T-helper 1 cell (primary cell): ENCODE measurements at regions not wholly inside any gene's neighbourhood (a gene's known extent, or its start where the extent isn't known, plus 50 kb on each side); places are given as distances from the start of the nearest gene placed in this dataset.

ENCODE experiments used
- DNase-seq, 5 donors: peaks; one replicate each; pipeline ENCODE4 v3.0.0-alpha.2; 2012 to 2020

DNA sequence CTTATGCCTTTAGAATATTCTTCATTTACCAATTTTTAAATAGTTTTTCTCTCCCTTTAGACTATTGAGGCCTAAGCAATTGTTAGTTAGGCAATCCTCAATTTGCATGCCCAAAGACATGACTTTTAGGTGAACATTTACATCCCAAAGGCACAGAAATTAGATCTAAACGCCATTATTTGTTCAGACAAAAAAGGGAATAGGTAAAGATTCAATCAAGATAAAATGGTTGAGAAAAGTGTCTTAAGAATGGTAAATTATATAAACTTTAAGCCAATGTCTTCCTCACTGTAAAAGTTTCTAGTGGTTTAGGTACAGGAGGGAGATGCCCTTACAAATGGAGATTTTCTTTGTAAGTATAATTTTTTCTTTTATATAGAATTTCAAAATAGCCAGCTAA is 50.2 kb upstream of the MME start:
- no peak for DNase-seq

DNA sequence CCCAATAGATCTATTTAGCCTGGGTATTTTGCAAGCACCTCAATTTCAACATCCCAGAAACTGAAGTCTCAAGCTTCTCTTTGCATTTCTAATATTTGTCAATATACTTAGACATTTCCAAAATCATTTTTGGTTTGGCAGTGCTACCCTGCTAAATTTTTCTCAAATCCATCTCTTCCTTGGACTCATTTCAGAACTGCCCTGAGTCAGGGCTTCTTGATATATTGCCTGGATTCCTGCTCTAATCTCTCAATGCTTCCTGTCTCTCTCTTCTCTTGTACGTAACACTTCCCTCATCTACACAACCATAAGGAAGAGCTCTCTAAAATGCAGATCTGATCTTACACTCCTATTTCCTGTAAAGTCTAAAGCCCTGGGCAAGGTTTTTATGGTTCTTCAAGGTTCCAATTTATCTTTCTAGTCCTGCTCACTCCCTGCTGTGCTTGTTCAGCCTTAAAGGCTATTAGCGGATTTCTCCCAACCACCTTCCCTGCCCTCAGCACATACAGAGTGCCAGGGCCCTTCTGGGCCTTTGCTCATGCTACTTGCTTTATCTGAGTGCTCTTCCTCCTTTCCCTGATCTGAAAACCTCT is 53.0 kb upstream of the MME start:
- no peak for DNase-seq

DNA sequence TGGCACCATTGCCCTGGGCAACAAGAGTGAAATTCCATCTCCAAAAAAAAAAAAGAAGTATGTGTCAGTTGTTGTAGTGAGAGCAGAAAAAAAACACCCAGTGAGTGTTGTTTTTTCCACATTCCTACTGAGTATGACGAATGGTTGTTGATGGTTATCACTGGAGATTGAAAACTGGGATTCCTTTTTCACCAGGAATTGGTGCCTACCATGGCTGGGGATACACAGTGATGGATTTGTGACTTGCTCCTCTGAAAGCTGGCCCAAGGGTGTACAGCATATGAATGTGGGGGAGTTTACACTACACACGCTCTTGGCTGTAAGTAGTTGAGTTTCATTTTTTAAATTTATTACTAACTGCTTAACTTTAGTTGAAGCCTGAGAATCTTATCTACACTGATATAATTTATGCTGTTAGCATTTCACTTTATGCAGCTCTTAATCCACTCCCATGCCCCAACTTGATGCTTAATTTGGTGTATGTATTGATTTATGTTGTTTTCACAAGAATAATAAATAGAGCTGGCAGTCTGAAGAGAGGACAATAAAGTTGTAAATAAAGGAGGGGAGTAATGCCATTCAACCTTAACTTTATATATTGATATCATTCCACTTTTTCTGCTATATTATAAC is 56.0 kb upstream of the MME start:
- no peak for DNase-seq

DNA sequence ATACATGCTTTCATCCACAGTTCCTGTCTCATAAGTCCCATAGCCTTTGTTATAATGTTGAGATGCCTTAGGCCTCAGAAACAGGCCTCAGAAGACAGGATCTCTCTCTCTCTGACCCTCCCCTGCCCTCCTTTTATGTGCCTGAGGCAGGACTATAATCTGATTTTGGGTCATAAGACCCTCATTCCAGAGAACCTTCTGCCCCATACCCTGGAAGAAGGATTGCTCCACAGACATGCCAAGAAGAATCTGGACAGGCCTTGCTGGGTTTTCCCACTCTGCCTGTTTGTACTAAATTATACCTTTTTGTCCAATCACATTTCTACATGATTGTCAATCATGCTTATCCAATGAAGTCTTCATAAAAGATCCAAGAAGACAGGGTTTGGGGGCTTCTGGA is 57.2 kb upstream of the MME start:
- DNase-seq: no peak

DNA sequence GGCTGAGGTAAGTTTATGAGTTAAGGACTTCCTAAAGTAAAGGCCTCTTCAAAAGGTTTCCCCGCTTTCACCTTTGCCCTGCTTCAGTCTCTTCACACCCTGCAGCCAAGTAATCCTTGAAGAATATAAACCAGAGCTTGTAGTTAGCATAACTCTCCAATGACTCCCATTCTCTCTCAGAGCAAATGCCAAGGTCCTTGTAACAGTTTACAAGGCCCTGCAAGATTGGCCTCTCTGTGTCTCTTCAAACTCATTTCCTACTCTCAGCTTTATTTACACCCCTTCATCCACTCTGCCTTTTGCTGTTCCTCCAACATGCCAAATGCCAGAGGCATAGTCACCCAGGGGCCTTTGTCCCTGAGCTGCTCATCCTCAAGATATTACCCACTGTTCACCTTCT is 60.5 kb upstream of the MME start:
- DNase-seq: no peak

DNA sequence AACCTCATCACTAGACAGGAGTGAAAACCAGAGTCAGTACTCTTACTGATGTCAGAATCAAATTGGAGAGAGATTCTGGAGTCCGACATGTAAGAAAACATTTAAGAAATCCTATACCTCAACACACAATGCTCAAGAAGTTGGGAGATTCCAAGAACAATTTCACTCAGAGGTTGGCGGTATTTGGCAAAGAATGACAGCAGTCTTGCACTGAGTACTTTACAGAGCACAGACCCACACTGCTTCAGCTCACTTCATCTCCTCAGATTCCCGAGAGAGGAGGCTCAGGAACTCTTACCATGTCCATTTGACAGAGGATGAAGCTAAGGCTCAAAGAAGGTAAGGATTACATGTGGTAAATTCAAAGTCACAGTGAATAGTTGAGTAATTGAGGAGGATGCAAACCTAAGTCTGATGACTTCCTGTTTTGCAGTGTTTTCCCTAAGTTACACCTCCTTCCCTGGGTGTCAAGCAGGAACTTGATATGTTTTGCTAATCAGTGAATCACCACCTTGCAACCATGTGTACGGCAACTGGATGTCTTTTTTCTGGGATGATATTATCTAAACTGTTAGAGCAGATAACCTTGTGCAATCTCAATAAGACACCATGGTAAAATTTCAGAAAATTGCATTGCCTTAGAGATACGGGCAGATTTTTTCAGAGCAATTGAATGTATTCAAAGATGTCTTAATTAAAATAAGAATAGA is 61.3 kb upstream of the MME start:
- DNase-seq: no peak

DNA sequence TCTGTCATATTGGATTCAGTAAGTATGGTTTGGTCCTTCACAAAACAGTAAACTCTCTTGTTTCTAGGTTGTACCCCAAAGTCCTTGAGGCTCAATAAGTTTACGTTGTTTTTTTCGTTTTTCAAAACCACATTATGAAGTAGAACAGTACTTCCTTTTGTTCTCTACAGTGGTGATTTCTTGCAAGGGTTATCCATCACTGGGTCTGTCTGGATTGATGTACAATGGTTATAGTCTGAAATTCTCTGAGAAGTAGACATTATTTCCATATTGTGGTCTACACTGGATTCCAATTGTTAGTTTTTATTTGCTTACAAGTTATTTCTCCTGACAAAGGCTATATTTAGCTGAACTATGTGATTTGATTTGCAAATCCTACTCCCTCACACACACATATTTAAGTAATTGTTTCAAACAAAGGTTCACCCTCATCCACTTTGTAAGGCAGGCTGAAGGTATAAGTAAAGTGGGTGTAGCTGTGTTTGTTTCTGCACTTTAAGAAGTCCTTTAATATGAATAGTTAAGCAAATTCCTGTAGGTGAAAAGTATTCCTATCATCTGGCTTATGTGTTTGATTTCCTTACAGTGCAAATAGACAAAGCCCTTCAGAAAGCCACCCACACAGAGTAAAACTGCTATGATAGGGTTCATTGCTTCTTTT is 64.2 kb upstream of the MME start:
- DNase-seq: no peak

DNA sequence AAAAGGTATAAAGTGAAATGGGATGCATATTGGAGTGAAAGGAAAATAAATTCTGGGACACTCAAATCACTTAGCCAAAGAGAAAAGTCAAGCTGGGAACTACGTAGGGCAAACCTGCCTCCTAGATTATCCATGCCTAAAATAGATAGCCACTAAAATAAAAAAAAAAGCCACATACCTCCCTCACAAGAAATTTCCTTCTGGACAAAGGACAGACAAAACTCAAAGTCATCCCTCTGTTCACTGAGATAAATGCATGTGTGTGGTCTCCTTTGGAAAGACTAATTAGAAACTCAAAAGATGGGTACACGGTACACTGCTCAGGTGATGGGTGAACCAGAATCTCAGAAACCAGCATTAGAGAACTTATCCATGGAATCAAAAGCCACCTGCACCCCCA is 65.2 kb upstream of the MME start:
- DNase-seq: no peak

DNA sequence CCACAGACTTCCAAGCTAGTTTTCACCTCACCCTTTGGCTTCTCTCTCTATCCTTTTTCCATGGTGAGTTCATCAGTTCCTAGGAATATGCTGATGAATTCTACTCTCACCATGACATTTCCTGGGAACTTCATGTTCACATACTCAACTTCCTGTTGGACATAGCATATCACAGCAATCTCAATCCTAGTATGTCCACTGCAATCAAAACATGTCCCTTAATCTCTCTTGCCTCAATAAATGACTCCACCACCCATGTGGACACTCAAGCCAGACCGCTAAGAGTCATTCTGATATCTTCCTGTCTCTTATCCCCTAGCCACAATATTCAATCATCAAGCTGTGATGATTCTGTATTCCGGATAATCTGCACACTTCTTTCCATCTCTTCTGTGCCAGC is 66.7 kb upstream of the MME start:
- DNase-seq: no peak

DNA sequence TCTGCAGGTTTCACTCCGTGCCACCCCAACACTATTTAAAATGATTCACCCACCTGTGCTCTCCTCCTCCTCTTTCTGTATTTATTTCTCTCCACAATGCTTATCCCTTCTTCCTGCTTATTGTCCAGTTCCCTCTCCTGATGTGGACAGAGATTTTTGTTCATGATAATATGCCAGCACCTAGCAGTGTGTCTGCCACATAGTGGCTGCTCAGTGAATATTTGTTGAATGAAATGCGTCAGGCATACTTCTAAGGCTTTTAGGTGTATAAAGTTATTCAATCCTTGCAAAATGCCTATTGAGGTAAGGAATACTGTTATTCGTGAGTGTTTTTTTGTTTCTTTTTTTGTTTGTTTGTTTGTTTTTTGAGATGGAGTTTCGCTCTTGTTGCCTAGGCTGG is 67.5 kb upstream of the MME start:
- no peak for DNase-seq

DNA sequence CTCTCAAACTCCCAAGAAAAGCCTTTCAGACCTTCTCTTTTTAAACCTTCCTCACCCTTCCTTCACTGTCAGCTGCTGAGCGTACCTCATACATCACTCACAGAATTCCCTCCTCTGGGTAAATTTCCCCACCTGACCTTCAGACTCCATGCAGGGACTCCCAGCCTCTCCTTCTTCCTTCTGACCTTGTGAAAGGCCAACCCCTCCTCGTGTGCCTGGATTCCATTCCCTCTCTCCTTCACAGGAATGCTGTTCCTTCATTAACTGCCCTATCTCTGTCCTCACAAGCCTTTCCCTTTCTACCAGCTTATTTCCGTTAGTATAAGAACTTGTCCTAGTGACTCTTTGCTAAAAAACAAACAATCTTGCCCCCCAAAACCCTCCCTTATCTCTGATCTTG is 69.7 kb upstream of the MME start:
- DNase-seq: no peak

DNA sequence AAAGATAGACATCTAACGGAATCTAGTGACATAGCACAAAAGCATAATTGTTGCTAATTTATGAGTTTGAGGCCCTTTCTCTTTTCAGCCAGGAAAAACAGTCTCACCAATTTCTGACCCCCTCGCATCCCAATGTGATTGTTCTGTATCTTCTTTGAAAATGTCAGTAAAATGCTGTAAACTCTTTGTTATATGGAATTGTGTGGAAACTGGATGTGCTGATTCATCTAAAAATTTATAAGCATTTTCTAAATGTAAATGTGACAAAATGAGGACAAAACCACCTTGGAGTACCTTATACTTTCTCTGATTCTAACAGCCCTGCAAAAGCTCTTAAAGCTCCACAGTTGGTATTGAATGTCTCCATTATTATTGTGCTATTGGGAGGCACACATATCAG is 70.9 kb upstream of the MME start:
- DNase-seq: no peak

DNA sequence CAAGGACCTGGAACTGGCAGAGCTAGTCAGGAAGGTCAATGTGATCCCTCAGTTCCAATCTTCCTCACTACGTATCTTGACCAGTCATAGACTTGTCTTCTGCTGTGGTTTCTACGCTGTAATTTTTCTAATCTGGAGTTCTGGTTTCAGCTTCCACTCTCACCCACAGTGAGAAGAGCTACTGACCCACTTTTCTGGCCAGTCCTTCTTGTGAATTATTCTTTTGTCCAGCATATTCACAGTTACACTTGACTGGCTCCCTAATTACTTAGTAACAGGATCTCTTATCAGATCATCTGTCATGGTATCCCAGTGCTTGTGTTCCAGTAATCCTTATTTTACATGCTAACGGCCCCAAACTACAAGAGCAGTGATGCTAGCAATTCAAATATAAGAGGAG is 72.4 kb upstream of the MME start:
- no peak for DNase-seq

DNA sequence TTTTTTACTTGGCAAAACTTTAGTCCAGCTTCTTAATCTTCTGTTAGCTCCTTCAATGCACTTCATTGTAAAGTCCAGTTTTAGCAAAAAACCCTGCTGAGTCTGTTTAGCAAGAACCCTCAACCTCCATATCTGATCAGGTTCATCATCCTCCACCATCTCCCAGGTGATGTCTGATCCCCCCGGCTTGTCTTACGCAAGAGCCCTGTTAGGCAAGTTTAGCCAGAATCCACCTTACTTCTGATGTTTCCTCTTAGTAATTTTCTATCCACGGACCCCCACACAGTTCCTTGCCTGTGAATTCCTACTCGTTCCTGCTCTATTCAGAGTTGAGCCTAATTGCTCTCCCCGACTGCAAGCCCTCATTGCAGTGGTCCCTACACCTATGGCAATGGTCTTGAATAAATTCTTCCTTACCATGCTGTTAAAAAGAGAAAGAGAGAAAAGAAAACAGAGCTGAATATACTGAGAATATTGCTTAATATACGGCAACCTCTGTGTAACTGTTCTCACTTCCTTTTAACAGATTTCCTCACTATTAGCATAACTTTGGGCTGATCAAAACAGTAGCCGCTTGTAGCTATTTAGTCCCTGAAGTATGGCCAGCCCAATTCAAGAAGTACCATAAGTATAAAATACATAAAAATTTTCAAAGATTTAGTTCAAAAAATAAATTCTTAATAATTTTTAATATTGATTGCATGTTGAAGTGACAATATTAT is 78.7 kb upstream of the MME start:
- no peak for DNase-seq

DNA sequence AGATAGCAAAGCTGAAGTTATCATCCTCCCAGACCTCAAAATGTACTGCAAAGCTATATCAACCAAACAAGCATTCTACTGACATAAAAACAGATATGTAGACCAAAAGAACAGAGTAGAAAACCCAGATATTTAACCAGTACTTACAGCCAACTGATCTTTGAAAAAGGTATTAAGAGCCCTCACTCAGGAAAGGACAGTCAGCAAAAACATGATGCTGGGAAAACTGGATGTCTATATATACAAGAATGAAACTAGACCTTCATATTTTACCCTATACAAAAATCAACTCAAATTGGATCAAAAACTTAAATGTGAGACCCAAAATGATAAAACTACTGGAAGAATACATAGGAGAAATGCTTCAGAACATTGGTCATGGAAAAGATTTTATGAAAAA is 87.5 kb upstream of the MME start:
- no peak for DNase-seq

DNA sequence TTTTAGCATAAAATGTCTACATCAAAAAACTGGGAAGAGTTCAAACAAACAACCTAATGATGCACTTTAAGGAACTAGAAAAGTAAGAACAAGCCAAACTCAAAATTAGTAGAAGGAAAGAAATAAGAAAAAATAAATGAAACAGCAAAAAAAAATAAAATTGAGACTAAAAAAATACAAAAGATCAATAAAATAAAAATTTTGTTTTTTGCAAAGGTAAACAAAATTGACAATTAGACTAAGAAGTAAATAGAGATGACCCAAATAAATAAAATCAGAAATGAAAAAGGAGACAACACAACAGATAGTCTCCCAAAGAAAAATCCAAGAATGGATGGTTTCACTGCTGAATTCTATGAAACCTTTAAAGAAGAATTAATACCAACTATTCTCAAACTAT is 89.6 kb upstream of the MME start:
- no peak for DNase-seq

DNA sequence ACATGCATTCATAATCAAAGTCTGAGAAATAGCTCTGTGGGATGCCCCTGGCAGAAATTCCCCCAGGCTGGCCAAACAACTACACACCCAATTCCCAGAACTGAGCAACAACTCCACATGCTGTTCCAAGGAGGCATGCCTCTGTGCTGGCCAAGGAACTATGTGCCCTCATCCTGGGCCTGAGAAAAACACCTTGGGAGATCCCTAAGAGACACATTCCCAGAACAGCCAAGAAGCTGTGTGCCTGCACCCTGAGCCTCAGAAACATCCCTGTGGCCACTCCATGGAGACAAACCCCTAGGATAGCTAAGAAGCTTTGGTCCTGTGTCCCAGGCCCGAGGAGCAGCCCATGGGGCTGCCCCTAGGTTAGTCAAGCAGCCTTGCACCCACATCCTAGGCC is 92.3 kb upstream of the MME start:
- no peak for DNase-seq

DNA sequence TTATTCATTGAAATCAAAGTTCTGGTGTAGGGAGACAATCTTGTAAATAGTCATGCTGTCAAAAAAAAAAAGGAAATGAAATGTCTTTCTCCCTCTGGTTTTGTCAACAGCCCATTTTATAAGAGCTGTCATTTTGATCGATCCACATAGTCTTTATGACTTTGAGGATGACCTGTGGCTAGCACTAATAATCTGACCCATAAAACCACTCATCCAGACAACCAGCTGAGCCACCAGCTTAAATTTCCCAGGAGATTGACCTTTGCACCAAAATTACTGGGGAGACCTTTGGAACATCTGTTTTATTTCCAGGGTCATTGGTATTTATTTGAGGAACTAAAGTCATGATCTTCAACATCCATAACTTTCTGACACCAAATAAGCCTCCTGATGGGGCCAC is 98.5 kb upstream of the MME start:
- DNase-seq: no peak

DNA sequence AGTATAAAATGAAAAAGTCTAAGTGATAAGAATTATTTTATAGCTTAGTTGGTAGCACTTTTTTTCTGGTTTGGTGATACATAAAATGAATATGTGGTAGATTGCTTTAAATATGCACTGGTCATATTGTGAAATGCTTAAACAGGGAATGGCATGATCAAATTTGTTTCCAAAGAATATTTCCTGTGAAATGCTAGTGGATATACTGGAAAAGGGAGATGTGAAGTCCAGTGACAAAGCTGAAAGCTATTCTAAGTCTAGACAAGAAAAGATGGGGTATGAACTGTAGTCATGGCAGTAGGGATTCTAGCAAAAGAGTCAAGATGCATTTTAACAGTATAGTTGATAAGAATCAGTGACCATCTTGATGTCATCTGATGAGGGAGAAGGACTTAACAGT is 98.9 kb upstream of the MME start:
- no peak for DNase-seq

DNA sequence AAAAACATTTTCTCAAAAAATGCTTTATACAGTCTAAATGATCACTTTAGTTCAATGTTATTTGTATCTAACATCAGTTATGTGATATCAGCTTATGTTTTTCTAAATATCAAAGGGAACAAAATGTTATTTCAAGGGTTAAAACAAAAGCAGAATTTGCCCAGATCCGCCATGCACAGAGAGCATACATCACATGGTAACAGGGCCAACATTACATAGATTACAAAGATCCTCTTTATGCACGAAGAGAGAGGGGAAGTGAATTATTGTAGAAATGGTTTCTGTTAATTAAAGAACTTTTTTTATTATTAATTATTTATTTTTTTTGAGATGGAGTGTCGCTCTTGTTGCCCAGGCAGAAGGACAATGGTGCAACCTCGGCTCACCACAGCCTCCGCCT is 100.8 kb upstream of the MME start:
- DNase-seq: no peak

DNA sequence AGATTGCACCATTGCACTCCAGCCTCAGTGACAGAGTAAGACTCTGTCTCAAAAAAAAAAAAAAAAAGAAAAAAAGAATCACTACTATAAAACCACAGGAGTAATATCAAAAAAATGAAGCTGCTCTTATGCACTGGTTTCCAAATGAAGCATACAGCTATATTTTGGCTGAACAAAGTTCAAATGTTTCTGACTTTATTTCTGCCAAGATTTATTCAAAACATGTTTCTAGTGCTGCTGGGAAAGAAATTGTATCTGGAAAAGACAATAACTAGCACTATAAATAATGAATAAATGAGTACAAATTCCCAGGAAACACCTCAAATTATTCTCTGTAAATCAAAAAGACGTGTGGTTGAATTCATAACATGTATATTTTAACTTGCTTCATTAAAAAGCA is 102.5 kb upstream of the MME start:
- DNase-seq: no peak

DNA sequence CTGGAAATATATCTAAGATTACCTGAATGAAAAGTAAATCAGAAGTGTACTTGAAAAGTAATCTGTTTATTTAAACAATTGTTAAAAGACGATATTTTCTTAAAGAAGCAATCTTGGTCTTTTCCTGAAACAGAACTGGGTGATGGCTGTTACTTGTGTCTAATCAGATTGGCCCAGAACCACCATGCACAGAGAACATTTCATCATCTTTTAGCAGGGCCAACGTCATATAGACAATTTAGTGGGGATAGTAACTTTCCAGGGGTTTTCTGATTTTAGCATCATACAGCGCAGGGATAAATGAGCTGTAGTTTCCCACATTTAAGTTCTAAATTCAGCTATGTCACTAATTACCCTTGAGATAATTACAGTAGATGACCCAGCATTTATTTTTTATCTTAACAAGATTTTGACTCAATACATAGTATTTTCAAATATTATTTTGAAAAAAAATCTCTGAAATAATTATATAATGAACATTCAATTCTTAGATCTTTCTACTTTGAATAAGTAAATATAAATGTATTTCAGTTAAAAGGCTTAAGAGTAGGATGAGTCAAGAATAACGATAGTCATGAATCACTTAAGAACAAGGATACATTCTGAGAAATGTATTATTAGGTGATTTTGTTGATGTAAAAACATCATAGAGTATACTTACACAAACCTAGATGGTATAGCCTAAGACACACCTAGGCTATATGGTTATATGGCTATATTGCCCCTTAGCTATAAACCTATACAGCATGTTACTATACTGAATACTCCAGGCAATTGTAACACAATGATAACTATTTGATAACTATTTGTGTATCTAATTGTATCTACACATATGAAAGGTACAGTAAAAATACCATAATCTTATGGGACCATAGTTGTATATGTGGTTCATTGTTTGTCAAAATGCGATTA is 103.8 kb upstream of the MME start:
- DNase-seq: no peak
